ENCODE measurements at regions not wholly inside any gene's neighbourhood (a gene's known extent, or its start where the extent isn't known, plus 50 kb on each side); places are given as distances from the start of the nearest gene placed in this dataset.

GRCh38 chr2:47996808-47997207 lies 90.5 kb upstream of the FBXO11 start:
- TF ChIP-seq, protein P1, sequence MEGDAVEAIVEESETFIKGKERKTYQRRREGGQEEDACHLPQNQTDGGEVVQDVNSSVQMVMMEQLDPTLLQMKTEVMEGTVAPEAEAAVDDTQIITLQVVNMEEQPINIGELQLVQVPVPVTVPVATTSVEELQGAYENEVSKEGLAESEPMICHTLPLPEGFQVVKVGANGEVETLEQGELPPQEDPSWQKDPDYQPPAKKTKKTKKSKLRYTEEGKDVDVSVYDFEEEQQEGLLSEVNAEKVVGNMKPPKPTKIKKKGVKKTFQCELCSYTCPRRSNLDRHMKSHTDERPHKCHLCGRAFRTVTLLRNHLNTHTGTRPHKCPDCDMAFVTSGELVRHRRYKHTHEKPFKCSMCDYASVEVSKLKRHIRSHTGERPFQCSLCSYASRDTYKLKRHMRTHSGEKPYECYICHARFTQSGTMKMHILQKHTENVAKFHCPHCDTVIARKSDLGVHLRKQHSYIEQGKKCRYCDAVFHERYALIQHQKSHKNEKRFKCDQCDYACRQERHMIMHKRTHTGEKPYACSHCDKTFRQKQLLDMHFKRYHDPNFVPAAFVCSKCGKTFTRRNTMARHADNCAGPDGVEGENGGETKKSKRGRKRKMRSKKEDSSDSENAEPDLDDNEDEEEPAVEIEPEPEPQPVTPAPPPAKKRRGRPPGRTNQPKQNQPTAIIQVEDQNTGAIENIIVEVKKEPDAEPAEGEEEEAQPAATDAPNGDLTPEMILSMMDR (IDR thresholded peaks at IDR 0.05) = no peak
- no peak for TF ChIP-seq POLR2A (IDR thresholded peaks at IDR 0.05)
